ENCODE measurements at regions not wholly inside any gene's neighbourhood (a gene's known extent, or its start where the extent isn't known, plus 50 kb on each side); places are given as distances from the start of the nearest gene placed in this dataset.

DNA sequence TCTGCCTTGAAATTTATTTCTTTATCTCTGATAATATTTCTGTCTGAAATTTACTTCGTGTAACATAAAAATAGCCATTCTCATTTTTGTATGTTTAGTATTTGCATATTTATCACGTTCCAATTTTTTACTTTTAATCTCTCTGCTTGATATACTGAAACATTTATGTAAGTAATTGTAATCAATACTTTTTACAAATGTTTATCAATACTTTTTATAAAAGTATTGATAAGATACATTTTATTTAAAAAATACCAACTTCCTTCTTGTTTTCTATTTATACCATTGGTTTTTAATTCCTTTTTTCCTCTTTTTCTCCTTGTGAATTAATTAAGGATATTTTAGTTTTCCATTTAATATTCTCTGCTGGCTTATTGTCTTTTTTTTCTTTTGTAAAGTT lies 60.3 kb upstream of the TBL1XR1 start:
- no peak for TF ChIP-seq POLR2A (IDR thresholded peaks at IDR 0.05)
- TF ChIP-seq, protein P1, sequence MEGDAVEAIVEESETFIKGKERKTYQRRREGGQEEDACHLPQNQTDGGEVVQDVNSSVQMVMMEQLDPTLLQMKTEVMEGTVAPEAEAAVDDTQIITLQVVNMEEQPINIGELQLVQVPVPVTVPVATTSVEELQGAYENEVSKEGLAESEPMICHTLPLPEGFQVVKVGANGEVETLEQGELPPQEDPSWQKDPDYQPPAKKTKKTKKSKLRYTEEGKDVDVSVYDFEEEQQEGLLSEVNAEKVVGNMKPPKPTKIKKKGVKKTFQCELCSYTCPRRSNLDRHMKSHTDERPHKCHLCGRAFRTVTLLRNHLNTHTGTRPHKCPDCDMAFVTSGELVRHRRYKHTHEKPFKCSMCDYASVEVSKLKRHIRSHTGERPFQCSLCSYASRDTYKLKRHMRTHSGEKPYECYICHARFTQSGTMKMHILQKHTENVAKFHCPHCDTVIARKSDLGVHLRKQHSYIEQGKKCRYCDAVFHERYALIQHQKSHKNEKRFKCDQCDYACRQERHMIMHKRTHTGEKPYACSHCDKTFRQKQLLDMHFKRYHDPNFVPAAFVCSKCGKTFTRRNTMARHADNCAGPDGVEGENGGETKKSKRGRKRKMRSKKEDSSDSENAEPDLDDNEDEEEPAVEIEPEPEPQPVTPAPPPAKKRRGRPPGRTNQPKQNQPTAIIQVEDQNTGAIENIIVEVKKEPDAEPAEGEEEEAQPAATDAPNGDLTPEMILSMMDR (IDR thresholded peaks at IDR 0.05) = no peak

Measured in breast epithelium (tissue), 3 donors.